HuH-7 (cell line): ENCODE measurements at regions not wholly inside any gene's neighbourhood (a gene's known extent, or its start where the extent isn't known, plus 50 kb on each side); places are given as distances from the start of the nearest gene placed in this dataset.
"Not testable (repeated sequence)": the region's sequence is repeated elsewhere in the genome, so short reads cannot be mapped to it uniquely, and the experiment has no call there.

Source experiments
- DNase-seq: peaks from one replicate; pipeline ENCODE4 v3.0.0; 2011; ENCODE audit warnings: low spot score

- no peak for DNase-seq
Measured at GRCh38 chr5:174489215-174489614, 235.2 kb upstream of the MSX2 start.

DNA sequence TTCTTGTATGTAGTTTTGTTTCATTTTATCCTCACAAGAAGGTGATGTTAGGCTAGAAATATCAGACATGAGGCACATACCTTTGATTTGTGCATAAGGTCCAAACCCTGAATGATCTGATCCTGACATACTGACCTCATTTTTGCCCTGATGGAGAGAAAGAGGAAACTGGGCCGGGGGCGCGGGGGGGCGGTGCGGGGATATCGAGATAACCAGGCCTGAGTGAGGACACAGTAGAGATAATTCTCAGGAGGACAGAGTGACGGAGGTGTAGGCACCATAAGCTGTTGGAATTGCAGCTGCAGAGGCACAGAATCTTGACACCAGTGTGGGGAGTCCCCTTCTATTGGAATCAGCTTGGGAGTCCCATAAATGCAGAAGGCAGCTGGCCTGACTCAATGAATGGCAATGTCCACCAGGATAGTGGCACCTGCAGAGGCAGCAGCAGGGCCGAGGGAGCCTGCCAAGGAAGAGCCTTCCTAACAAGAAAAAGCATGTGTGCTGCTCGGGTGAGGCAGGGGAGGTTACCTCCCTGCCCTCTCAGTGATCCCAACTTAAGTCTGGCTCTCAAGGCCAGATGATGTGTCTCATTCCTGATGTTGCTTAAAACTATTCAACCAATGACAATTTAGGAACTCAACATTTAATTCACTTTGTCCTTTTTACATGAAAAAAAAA lies 234.3 kb upstream of the MSX2 start:
- DNase-seq, result no peak

DNA sequence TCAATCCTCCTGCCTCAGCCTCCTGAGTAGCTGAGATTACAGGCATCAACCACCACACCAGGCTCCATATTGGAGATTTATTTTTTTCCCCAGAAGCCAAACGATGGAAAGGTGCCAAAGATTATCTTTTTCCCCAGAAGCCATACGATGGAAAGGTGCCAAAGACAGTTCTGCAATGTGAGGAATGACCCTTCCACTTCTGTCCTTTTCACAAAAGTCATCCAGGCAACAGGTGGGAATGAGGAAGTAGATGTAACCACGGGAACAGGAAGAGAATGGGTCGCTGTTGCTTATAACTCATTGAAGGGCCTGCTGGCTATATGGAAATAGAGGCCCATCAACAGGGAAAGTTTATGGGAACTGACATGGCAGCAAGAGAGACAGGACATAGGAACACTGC lies 233.7 kb upstream of the MSX2 start:
- DNase-seq, result no peak

DNA sequence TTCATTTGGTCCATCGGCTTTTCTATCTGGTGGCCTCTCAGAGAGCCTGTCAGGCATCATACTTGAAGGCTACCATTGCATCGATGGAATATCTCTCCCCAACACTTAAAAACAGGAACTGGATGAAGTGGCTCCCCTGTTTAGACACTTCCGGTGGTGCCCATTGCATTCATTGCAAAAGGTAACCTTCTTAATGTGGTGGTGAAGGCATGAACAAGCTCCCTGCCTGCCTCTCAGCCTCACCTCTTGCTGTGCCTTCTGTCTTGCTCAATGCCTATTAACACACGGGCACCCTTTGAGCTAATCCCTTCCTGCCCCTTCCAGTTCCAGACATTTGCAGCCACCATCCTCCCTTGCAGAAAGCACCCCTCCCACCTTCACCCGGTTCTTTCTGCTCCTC lies 233.1 kb upstream of the MSX2 start:
- DNase-seq, result no peak

DNA sequence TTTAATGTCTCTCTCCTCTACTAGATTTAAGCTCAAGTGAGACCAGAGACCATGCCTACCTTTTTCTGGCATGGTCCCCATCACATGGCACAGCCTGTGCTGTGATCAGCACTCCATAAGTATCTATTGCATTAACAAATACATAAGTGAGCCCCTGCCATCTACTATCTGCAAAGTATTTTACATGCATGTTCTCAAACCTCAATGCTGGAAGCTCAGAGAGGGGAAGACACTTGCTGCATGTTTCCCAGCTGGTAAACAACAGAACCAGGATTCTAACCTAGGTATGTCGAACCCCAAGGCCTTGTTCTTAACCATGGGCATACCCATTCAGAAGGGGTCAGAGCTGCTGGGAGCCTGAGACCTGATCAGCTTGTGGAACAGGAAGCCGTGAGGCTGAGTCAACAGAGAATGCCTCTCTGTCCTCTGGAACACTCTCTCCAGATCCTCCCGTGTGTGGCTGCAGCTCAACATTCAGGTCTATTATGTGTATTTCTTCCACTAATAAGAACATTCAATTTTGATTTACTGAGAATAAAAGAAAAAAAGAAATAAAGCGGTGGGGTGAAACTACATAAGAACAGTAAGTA lies 232.5 kb upstream of the MSX2 start:
- DNase-seq, result no peak

GRCh38 chr5:174493530-174493929 lies 230.9 kb upstream of the MSX2 start:
- no peak for DNase-seq

DNA sequence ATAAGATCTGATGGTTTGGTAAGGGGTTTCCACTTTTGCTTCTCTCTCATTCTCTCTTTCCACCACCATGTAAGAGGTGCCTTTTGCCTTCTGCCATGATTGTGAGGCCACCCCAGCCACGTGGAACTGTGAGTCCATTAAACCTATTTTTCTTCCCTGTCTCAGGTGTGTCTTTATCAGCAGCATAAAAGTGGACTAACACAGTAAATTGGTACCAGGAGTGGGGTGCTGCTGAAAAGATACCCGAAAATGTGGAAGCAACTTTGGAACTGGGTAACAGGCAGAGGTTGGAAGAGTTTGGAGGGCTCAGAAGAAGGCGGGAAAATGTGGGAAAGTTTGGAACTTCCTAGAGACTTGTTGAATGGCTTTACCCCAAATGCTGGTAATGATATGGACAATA lies 226.4 kb upstream of the MSX2 start:
- DNase-seq, result not testable (repeated sequence)

GRCh38 chr5:174498575-174498974 lies 225.8 kb upstream of the MSX2 start:
- DNase-seq, result not testable (repeated sequence)

DNA sequence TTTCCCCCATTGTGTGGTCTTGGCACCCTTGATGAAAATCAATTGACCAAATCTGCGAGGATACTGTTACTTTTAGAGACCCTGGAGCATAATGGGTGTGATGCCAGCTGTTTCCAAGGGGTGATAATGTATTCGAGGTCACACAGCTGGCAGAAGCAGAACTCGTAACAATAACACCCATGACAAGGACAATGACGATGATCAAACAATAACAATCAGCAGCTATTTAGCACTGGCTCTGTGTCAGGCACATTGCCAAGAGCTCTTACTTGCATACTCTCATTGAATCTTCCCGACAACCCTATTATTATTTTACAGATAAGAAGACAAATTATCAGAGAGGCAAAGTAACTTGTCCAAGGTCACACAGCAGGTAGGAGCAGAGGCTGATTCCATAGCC lies 223.7 kb upstream of the MSX2 start:
- no peak for DNase-seq

DNA sequence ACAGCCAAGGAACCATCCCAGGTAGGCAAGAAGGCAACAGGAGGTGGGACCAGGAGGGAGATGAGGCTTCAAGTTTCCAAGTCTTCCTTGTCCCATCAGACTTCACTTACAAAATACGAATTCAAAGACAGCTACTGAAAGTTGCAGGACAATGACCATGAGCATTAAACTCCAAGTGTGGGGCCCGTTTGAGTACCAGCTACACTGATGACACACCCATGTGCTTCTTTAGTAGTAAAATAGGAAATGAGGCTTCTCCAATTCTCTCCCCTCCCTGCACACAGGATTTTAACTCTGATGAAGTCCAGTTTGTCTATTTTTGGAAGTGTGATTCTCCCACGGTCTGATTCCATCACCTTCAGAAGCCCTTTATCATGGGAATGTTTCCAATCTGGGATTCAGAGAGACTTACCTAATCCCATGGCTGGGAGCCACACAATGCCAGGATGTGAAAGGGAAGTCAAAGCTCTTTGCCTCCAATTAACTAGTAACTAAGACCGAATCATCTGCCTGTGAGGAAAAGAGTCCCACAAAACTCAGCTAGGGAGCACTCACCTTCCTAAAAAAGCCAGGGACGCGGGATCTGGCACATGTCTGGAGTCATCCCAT lies 222.8 kb upstream of the MSX2 start:
- no peak for DNase-seq

DNA sequence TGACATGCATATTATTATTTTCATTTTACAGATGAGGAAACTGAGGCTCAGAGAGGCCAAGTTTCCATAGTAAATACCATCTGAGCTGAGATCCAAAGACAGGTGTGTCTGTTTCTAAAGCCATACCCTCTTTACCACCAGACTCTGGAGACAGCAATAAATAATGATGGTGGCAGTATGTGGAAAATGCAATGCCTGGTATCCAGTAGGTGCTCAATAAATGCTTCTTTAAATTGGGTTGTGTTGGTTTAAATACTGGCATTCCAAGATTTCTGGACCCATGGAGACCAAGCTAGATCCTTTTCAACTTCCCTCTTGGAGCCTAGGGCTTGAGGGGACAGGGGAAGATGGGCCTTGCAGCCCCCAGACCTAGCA lies 221.3 kb upstream of the MSX2 start:
- DNase-seq, result no peak

DNA sequence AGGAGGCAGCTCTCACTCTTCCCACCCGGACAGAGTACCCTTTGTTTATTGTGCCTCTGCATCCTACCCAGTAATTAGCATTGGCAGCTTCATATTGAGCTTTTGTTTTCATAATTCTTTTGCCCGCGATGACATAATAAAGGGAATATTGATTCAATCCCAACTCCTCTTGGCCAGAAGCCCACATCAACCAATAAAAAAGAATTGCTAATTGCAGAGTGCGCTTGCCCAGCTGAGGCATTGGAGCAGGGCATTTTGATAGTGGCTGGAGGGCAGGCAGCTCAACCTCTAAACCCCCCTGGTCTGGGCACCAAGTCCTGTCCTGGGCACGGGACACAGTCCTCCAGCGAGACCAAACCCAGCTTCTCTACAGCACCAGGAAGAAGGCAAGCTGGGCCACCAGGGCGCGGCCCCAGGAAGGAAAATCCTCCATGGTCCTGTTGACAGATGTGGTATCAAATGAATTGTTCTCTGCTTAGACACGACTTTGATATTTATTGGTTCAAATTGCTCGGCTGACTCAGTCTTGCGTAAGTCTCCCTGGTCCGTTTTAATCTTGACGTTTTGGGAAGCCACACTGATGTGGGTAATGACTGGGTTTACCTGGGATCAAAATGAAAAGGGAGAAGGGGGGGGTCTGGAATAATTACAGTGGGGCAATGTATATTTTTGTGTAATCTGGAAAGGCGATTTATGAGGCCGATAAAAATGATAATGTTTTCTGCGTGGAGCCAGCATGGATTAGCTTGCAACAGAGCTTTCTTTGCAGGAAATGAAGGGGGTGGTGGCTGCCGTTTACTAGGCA lies 220.7 kb upstream of the MSX2 start:
- no peak for DNase-seq

DNA sequence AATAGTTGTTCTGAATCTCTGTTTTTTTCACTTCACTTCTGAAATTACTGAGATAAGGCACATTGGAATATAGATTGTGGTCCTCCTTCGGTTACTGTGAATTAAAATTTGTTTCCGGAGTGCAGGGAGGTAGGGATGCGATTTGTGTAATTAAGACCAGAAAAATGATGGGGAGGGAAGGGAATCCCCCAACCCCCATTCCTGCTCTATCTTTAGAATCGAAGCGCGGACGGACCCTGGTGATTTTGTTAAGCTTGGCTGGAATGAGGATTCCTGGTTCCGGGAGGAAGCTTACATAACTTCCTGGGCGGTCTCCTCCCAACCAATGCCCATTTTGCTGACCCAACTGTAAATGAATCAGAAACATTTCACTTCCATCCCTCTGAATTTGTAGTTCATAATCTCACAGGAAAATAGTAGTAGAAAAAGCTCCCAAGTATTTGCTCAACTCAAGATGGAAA lies 220.1 kb upstream of the MSX2 start:
- no peak for DNase-seq

- no peak for DNase-seq
Measured at GRCh38 chr5:174505621-174506020, 218.8 kb upstream of the MSX2 start.

GRCh38 chr5:174510782-174511453 lies 213.5 kb upstream of the MSX2 start:
- not testable (repeated sequence) for DNase-seq

DNA sequence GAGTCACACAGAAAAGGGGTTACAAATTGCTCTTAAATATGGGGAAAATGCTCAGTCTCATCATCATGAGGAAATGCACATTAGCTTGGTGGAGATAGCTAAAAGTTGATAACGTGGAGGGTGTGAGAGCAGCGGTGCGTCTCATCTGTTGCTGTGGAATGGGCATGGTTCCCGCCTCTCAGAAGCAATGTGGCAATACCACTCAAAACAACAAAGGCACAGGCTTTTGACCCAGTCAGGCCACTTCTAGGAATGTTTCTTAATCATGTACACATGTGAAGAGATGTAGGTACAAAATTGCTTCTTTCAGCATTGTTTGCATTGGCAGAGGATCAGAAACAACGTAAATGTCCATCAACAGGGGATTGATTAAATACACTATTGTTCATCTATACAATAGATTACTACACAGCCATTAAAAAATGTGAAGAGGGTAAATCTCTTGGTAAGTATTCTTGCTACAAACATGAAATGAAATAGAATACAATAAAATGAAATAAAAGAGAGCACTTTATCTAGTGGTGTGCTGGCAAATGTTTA lies 212.6 kb upstream of the MSX2 start:
- DNase-seq, result no peak

- DNase-seq, result no peak
Measured at GRCh38 chr5:174514325-174514724, 210.1 kb upstream of the MSX2 start.

GRCh38 chr5:174514983-174515394 lies 209.4 kb upstream of the MSX2 start:
- DNase-seq, result no peak

GRCh38 chr5:174516741-174517140 lies 207.6 kb upstream of the MSX2 start:
- no peak for DNase-seq

GRCh38 chr5:174518512-174518911 lies 205.9 kb upstream of the MSX2 start:
- no peak for DNase-seq

DNA sequence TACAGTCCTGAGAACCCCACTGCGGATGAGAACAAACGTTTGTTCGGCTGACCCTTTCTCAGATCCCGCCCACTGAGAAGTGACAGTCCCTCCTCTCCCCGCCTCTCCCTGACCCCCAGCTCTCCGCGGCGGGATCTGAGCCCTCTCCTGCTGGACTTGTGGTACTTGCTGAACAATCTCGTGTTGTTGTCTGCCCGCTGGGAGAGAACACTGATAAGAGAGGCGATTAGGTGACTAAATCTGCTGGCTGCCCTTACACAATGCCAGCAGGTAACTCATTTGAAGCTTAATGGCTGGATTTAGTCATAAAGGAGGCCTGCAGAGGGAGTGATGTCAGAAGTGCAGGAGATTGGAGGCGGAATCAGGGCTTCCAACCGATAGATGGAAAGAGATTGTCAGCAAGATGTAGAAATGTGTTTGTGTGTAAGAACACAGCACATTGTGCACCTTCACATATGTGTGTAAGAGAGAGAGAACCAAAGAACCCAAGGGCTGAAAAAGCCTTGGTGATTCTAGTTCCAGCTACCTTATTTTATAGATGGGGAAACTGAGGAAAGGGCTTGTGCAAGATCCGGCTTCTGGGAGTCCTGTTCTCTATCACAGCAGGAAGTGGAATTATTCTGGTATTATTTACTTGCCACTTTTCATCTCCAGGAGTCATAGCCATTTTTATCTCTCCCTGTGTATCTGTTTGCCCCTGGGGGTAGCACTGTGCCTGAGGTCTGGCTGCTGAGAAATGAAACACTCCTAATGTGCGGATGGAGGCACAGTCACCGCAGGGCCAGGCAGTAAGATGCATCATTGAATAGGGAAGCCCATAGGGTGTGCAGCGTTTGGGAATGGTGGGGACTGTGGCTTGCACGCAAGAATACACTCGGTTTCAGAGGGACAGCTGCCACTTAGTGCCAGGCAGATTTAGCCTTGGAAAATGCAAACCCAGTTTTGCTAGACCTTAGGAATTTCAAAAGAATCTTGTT lies 203.7 kb upstream of the MSX2 start:
- no peak for DNase-seq
